GM12878 (cell line): ENCODE measurements at regions not wholly inside any gene's neighbourhood (a gene's known extent, or its start where the extent isn't known, plus 50 kb on each side); places are given as distances from the start of the nearest gene placed in this dataset.

Experiments used
- ATAC-seq: fragments of 200-7000 bp; cut with Tn5 transposase; 3 replicates; pipeline ENCODE4 v1.9.1; 2020; ENCODE audit warnings: mild to moderate bottlenecking, moderate library complexity
- BruUV-seq: library from RNA; stranded (reverse); fragments of 400-500 nt; replicated peaks from 2 replicates; lab custom pipeline; 2021; lab: Mats Ljungman, UMichigan
- CTCF ChIA-PET: fragments of 300-600 bp; sonication (Branson Sonifier 250); formaldehyde crosslinking; extraction: SDS; loops from one replicate; lab custom pipeline; 2021; ENCODE audit warnings: inconsistent platforms; lab: Yijun Ruan, JAX
- POLR2A ChIA-PET: fragments of 350-600 bp; formaldehyde crosslinking; extraction: SDS; loops from one replicate; lab custom pipeline; 2021; ENCODE audit warnings: inconsistent platforms; lab: Charles Lee
- RAD21 ChIA-PET: fragments of 300-600 bp; sonication (Branson Sonifier 250); formaldehyde crosslinking; loops from one replicate; lab custom pipeline; 2023; ENCODE audit warnings: antibody characterized with exemption; ENCODE audit not compliant: unreplicated experiment; lab: Charles Lee
- SMC1A ChIA-PET: fragments of 300-600 bp; sonication (Branson Sonifier 250); formaldehyde crosslinking; loops from one replicate; lab custom pipeline; 2023; ENCODE audit not compliant: unreplicated experiment, uncharacterized antibody; lab: Charles Lee
- DNase-seq: peaks from one replicate; pipeline ENCODE4 v3.0.0-alpha.2; 2011; ENCODE audit warnings: low read depth, low spot score
- FAIRE-seq: peaks from 3 replicates; lab custom pipeline; 2011; peaks lifted over from hg19 to GRCh38; lab: Jason Lieb, UNC
- H2AFZ ChIP-seq: 2 replicates; pipeline ENCODE4 v1.6.0; 2011; ENCODE audit warnings: low read depth, low read length, control low read depth; ENCODE audit not compliant: control insufficient read depth
- H3K27ac ChIP-seq: 2 replicates; pipeline ENCODE4 v1.5.1; 2011; ENCODE audit warnings: control low read depth; ENCODE audit not compliant: control insufficient read depth, insufficient read depth
- H3K27me3 ChIP-seq, 2 experiments: replicated peaks in 1 of 2; 2 replicates each; pipeline versions ENCODE4 v1.6.0 to v1.6.1; 2011; ENCODE audit warnings: low read length in 1 of 2; ENCODE audit not compliant: control insufficient read depth in 2 of 2, insufficient read depth in 2 of 2
- H3K36me3 ChIP-seq, 2 experiments: 2 replicates each; pipeline ENCODE4 v1.5.1; 2011; ENCODE audit warnings: low read length in 1 of 2; ENCODE audit not compliant: control insufficient read depth in 2 of 2, insufficient read depth in 2 of 2
- H3K4me1 ChIP-seq: 2 replicates; pipeline ENCODE4 v1.6.1; 2011; ENCODE audit warnings: mild to moderate bottlenecking, low read length, moderate library complexity, mixed read lengths; ENCODE audit not compliant: control insufficient read depth, insufficient read depth
- H3K4me2 ChIP-seq: 2 replicates; pipeline ENCODE4 v1.6.0; 2011; ENCODE audit warnings: control low read depth; ENCODE audit not compliant: control insufficient read depth, insufficient read depth
- H3K4me3 ChIP-seq: fragments of 200-600 bp; sonication (generic); 2 replicates; pipeline ENCODE4 v1.5.1; 2016
- H3K79me2 ChIP-seq: 2 replicates; pipeline ENCODE4 v1.6.0; 2011; ENCODE audit warnings: low read length; ENCODE audit not compliant: control insufficient read depth, insufficient read depth
- H3K9ac ChIP-seq: 2 replicates; pipeline ENCODE4 v1.8.0; 2011; ENCODE audit warnings: low read length, control low read depth, mixed read lengths; ENCODE audit not compliant: control insufficient read depth, insufficient read depth
- H3K9me3 ChIP-seq: replicated peaks from 3 replicates; pipeline ENCODE4 v1.5.1; 2011; ENCODE audit warnings: mild to moderate bottlenecking, low read length; ENCODE audit not compliant: control insufficient read depth, insufficient read depth
- H4K20me1 ChIP-seq: 2 replicates; pipeline ENCODE4 v1.6.0; 2011; ENCODE audit not compliant: control insufficient read depth, insufficient read depth
- CTCF ChIP-seq, 3 experiments: IDR thresholded peaks in 2 of 3; conservative IDR thresholded peaks in 1 of 3; 2 replicates each; pipeline ENCODE4 v1.5.1; 2011; ENCODE audit warnings: low read depth in 3 of 3, low read length in 3 of 3, mild to moderate bottlenecking in 3 of 3, control low read depth in 2 of 3, moderate library complexity in 2 of 3, inconsistent platforms in 1 of 3, mixed read lengths in 1 of 3; ENCODE audit not compliant: control insufficient read depth in 2 of 3, insufficient read depth in 1 of 3; ENCODE audit errors: extremely low read depth in 1 of 3
- EED ChIP-seq: sonication (generic); IDR thresholded peaks from 2 replicates; pipeline ENCODE4 v1.6.1; 2016; ENCODE audit warnings: antibody characterized with exemption, low read depth
- IKZF1 ChIP-seq: fragments of 450-650 bp; conservative IDR thresholded peaks from 2 replicates; pipeline ENCODE4 v1.6.1; 2017; ENCODE audit warnings: antibody characterized with exemption, mild to moderate bottlenecking
- IKZF2 ChIP-seq, 2 experiments: fragments of 450-650 bp; IDR thresholded peaks; 2 replicates each; pipeline ENCODE4 v1.6.1; 2017; ENCODE audit warnings: mild to moderate bottlenecking in 2 of 2, moderate library complexity in 2 of 2
- IRF4 ChIP-seq: IDR thresholded peaks from 2 replicates; pipeline ENCODE4 v1.6.1; 2011; ENCODE audit warnings: low read depth, low read length
- MXI1 ChIP-seq: fragments of 150-350 bp; IDR thresholded peaks from 2 replicates; pipeline ENCODE4 v1.6.1; 2011; ENCODE audit warnings: low read depth, mild to moderate bottlenecking, inconsistent platforms, low read length, improper control_type of control experiment
- PRDM15 ChIP-seq: fragments of 450-650 bp; formaldehyde crosslinking; IDR thresholded peaks from 2 replicates; pipeline ENCODE4 v1.4.0; 2020; ENCODE audit warnings: mild to moderate bottlenecking, moderate library complexity
- SKIL ChIP-seq: fragments of 450-650 bp; IDR thresholded peaks from 2 replicates; pipeline ENCODE4 v1.6.1; 2017; ENCODE audit warnings: mild to moderate bottlenecking, low read depth, inconsistent platforms; ENCODE audit not compliant: poor library complexity, severe bottlenecking
- SMARCA5 ChIP-seq: fragments of 450-650 bp; IDR thresholded peaks from 2 replicates; pipeline ENCODE4 v1.6.1; 2017; ENCODE audit warnings: mild to moderate bottlenecking
- SREBF2 ChIP-seq: IDR thresholded peaks from 2 replicates; pipeline ENCODE4 v1.6.1; 2012; ENCODE audit warnings: mild to moderate bottlenecking, low read length
- TCF7 ChIP-seq: IDR thresholded peaks from 2 replicates; pipeline ENCODE4 v1.6.1; 2014; ENCODE audit warnings: antibody characterized with exemption, borderline replicate concordance
- YY1 ChIP-seq: IDR thresholded peaks from 2 replicates; pipeline ENCODE4 v1.6.1; 2011; ENCODE audit warnings: low read depth, mild to moderate bottlenecking, low read length
- ZNF384 ChIP-seq: IDR thresholded peaks from 2 replicates; pipeline ENCODE4 v1.6.1; 2012; ENCODE audit warnings: low read depth, mild to moderate bottlenecking, low read length, improper control_type of control experiment, borderline replicate concordance
- WGBS: methylation state at CpG from one replicate; pipeline ENCODE4 v1.1.6; 2016; ENCODE audit warnings: low lambda C conversion rate; ENCODE audit not compliant: insufficient replicate concordance, insufficient coverage; ENCODE audit errors: missing lambda C conversion rate; 5-methylcytosine and 5-hydroxymethylcytosine counted together
- in situ Hi-C: fragments of 300-500 bp; cut with MboI; formaldehyde crosslinking; loops from 9 replicates; pipeline ENCODE4 v1.14.3; 2018; ENCODE audit warnings: mixed read lengths
- intact Hi-C: fragments of 100-400 bp; cut with micrococcal nuclease; formaldehyde crosslinking; loops from one replicate; pipeline ENCODE4 v1.14.2; 2022; ENCODE audit not compliant: unreplicated experiment

GRCh38 chr6:20291764-20292580, 79.7 kb upstream of the MBOAT1 start:
- 5% methylated on average over 10 of the region's 10 CpGs for WGBS
- ATAC-seq (peak; percentile 92), FAIRE-seq (peak; percentile 78), DNase-seq (peak; percentile 52)
- H3K79me2 ChIP-seq: no peaks in the 10 kb centered on the region
- H3K4me3 ChIP-seq: no peak overlapping the region
- in situ Hi-C loops (loop anchor here (5.0 kb wide), 1 partner anchor 235 kb away; no protein-coding TSS in a partner anchor), intact Hi-C loops (loop anchor here (1.0 to 5.0 kb wide), 5 partner anchors 109 to 237 kb away; partner anchors contain the start of gene E2F3)
- ChIA-PET SMC1A (interaction anchor here (0.6 to 3.1 kb wide), 13 partner anchors 11 to 581 kb away, joined by 3 to 26 read pairs (median 3); no protein-coding TSS in a partner anchor), POLR2A (interaction anchor here (0.6 to 1.2 kb wide), 5 partner anchors 27 to 1285 kb away, joined by 3 to 5 read pairs (median 4); no protein-coding TSS in a partner anchor), CTCF (interaction anchor here (0.6 to 4.5 kb wide), 16 partner anchors 12 to 1508 kb away, joined by 3 to 48 read pairs (median 6); no protein-coding TSS in a partner anchor), RAD21 (interaction anchor here (0.8 to 1.9 kb wide), 6 partner anchors 109 to 238 kb away, joined by 3 to 15 read pairs (median 6); partner anchors contain the start of gene E2F3)
- H3K4me1 ChIP-seq: no peaks in the 10 kb centered on the region
- H4K20me1 ChIP-seq: no peaks in the 10 kb centered on the region
- no peaks in the 10 kb centered on the region for H3K36me3 ChIP-seq
- H3K9me3 ChIP-seq: no peaks in the 10 kb centered on the region
- H3K9ac ChIP-seq: no peak overlapping the region
- no peaks in the 10 kb centered on the region for H3K27me3 ChIP-seq
- no TSS peak for BruUV-seq
- H3K27ac ChIP-seq: no peak overlapping the region
- peak overlapping the region; percentile 87 for H2AFZ ChIP-seq
- H3K4me2 ChIP-seq: 0 out of 2 replicates have a peak overlapping the region, but pooled peaks have one; percentile 38
- TF ChIP-seq YY1: peak; percentile 85
- TF ChIP-seq EED: 0 out of 2 replicates have a peak, but pooled peaks have one; percentile 31
- TF ChIP-seq IKZF1: peak; percentile 34
- 0 out of 2 replicates have a peak, but pooled peaks have one; percentile 29 for TF ChIP-seq SMARCA5
- TF ChIP-seq ZNF384: peak; percentile 77; the same call in 1 of the 2 replicates
- TF ChIP-seq IRF4: 0 out of 2 replicates have a peak, but pooled peaks have one; percentile 12
- TF ChIP-seq SKIL: peak; percentile 53
- peak; percentile 81 for TF ChIP-seq TCF7
- TF ChIP-seq CTCF (IDR thresholded peaks at IDR 0.05 in 2 of 3, conservative IDR thresholded peaks at IDR 0.05 in 1 of 3; ENCODE audit: control insufficient read depth in 2 of 3, extremely low read depth in 1 of 3, insufficient read depth in 1 of 3, low read depth in 3 of 3, low read length in 3 of 3): peak; percentile 88 to 93 (median 90)
- TF ChIP-seq MXI1: no peak
- peak in 1 of 2 experiments; percentile 15; a peak in 1 of 4 replicates for TF ChIP-seq IKZF2 (IDR thresholded peaks at IDR 0.05)
- no peak for TF ChIP-seq PRDM15
- TF ChIP-seq SREBF2: no peak
